ENCODE measurements at regions not wholly inside any gene's neighbourhood (a gene's known extent, or its start where the extent isn't known, plus 50 kb on each side); places are given as distances from the start of the nearest gene placed in this dataset.

- TF ChIP-seq TEAD4 (IDR thresholded peaks at IDR 0.05), result no peak
- no peak for TF ChIP-seq EP300 (IDR thresholded peaks at IDR 0.05; ENCODE audit: borderline replicate concordance)
- TF ChIP-seq CEBPB (IDR thresholded peaks at IDR 0.05), result no peak
- TF ChIP-seq RAD21 (IDR thresholded peaks at IDR 0.05; ENCODE audit: low read depth), result no peak
- peak; percentile 4; the same call in 1 of the 2 replicates for TF ChIP-seq TCF12 (IDR thresholded peaks at IDR 0.05; ENCODE audit: low read depth)
- TF ChIP-seq MAX (IDR thresholded peaks at IDR 0.05), result no peak
- TF ChIP-seq FOXM1 (IDR thresholded peaks at IDR 0.05; ENCODE audit: borderline replicate concordance, low read depth), result no peak
- TF ChIP-seq YY1 (IDR thresholded peaks at IDR 0.05; ENCODE audit: low read depth), result no peak
- TF ChIP-seq CREB1 (IDR thresholded peaks at IDR 0.05; ENCODE audit: low read depth), result no peak
- no peak for TF ChIP-seq NFIC (IDR thresholded peaks at IDR 0.05)
- TF ChIP-seq, protein P1, sequence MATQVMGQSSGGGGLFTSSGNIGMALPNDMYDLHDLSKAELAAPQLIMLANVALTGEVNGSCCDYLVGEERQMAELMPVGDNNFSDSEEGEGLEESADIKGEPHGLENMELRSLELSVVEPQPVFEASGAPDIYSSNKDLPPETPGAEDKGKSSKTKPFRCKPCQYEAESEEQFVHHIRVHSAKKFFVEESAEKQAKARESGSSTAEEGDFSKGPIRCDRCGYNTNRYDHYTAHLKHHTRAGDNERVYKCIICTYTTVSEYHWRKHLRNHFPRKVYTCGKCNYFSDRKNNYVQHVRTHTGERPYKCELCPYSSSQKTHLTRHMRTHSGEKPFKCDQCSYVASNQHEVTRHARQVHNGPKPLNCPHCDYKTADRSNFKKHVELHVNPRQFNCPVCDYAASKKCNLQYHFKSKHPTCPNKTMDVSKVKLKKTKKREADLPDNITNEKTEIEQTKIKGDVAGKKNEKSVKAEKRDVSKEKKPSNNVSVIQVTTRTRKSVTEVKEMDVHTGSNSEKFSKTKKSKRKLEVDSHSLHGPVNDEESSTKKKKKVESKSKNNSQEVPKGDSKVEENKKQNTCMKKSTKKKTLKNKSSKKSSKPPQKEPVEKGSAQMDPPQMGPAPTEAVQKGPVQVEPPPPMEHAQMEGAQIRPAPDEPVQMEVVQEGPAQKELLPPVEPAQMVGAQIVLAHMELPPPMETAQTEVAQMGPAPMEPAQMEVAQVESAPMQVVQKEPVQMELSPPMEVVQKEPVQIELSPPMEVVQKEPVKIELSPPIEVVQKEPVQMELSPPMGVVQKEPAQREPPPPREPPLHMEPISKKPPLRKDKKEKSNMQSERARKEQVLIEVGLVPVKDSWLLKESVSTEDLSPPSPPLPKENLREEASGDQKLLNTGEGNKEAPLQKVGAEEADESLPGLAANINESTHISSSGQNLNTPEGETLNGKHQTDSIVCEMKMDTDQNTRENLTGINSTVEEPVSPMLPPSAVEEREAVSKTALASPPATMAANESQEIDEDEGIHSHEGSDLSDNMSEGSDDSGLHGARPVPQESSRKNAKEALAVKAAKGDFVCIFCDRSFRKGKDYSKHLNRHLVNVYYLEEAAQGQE (IDR thresholded peaks at IDR 0.05; ENCODE audit: low read depth), result no peak
Measured at GRCh38 chr11:16612566-16613261, 125.7 kb upstream of the C11orf58 start.

All from Ishikawa (cell line).